ENCODE measurements at regions not wholly inside any gene's neighbourhood (a gene's known extent, or its start where the extent isn't known, plus 50 kb on each side); places are given as distances from the start of the nearest gene placed in this dataset.

- Histone ChIP-seq H3K27me3 (ENCODE audit: low read depth, low read length) (no peaks in the 10 kb centered on the region), H3K4me3 (ENCODE audit: low read length) (no peak overlapping the region), H3K27ac (ENCODE audit: low read length) (no peak overlapping the region), H3K4me1 (ENCODE audit: low read length) (no peaks in the 10 kb centered on the region), H3K79me2 (ENCODE audit: low read length) (no peaks in the 10 kb centered on the region), H3K4me2 (ENCODE audit: low read length) (no peak overlapping the region), H3K9ac (ENCODE audit: low read length) (no peak overlapping the region), H3K36me3 (replicated peaks; ENCODE audit: low read depth, low read length) (no peaks in the 10 kb centered on the region), H2AFZ (ENCODE audit: low read depth, low read length) (no peak overlapping the region), H4K20me1 (ENCODE audit: insufficient read depth, low read length) (no peaks in the 10 kb centered on the region), H3K9me3 (ENCODE audit: insufficient read depth, low read length) (no peaks in the 10 kb centered on the region)
- no peak for TF ChIP-seq CTCF (IDR thresholded peaks at IDR 0.05; ENCODE audit: low read depth, low read length)
- TF ChIP-seq EZH2phosphoT487 (IDR thresholded peaks at IDR 0.05; ENCODE audit: low read depth): no peak
These were observed 325.1 kb upstream of the RAB6C start for GRCh38 chr2:129654331-129654730.

- Histone ChIP-seq H3K36me3 (replicated peaks; ENCODE audit: low read depth, low read length) (no peaks in the 10 kb centered on the region), H3K27me3 (ENCODE audit: low read depth, low read length) (no peaks in the 10 kb centered on the region), H3K9me3 (ENCODE audit: insufficient read depth, low read length) (no peaks in the 10 kb centered on the region), H3K79me2 (ENCODE audit: low read length) (no peaks in the 10 kb centered on the region), H2AFZ (ENCODE audit: low read depth, low read length) (no peak overlapping the region), H4K20me1 (ENCODE audit: insufficient read depth, low read length) (no peaks in the 10 kb centered on the region), H3K4me1 (ENCODE audit: low read length) (no peaks in the 10 kb centered on the region), H3K27ac (ENCODE audit: low read length) (no peak overlapping the region), H3K4me2 (ENCODE audit: low read length) (no peak overlapping the region), H3K9ac (ENCODE audit: low read length) (no peak overlapping the region), H3K4me3 (ENCODE audit: low read length) (no peak overlapping the region)
- no peak for TF ChIP-seq EZH2phosphoT487 (IDR thresholded peaks at IDR 0.05; ENCODE audit: low read depth)
- TF ChIP-seq CTCF (IDR thresholded peaks at IDR 0.05; ENCODE audit: low read depth, low read length): no peak
These were observed 323.3 kb upstream of the RAB6C start for GRCh38 chr2:129656081-129656598.

- Histone ChIP-seq H3K79me2 (ENCODE audit: low read length) (no peaks in the 10 kb centered on the region), H3K36me3 (replicated peaks; ENCODE audit: low read depth, low read length) (no peaks in the 10 kb centered on the region), H3K9ac (ENCODE audit: low read length) (no peak overlapping the region), H3K27ac (ENCODE audit: low read length) (no peak overlapping the region), H2AFZ (ENCODE audit: low read depth, low read length) (no peak overlapping the region), H3K4me1 (ENCODE audit: low read length) (no peaks in the 10 kb centered on the region), H4K20me1 (ENCODE audit: insufficient read depth, low read length) (no peaks in the 10 kb centered on the region), H3K4me3 (ENCODE audit: low read length) (no peak overlapping the region), H3K27me3 (ENCODE audit: low read depth, low read length) (no peaks in the 10 kb centered on the region), H3K4me2 (ENCODE audit: low read length) (no peak overlapping the region), H3K9me3 (ENCODE audit: insufficient read depth, low read length) (no peaks in the 10 kb centered on the region)
- TF ChIP-seq CTCF (IDR thresholded peaks at IDR 0.05; ENCODE audit: low read depth, low read length): no peak
- TF ChIP-seq EZH2phosphoT487 (IDR thresholded peaks at IDR 0.05; ENCODE audit: low read depth): no peak
These were observed 321.0 kb upstream of the RAB6C start for GRCh38 chr2:129658430-129658829.

GRCh38 chr2:129661935-129662334 is 317.5 kb upstream of the RAB6C start:
- Histone ChIP-seq H3K9ac (ENCODE audit: low read length) (no peak overlapping the region), H2AFZ (ENCODE audit: low read depth, low read length) (no peak overlapping the region), H3K27ac (ENCODE audit: low read length) (no peak overlapping the region), H3K27me3 (ENCODE audit: low read depth, low read length) (no peaks in the 10 kb centered on the region), H3K36me3 (replicated peaks; ENCODE audit: low read depth, low read length) (no peaks in the 10 kb centered on the region), H3K9me3 (ENCODE audit: insufficient read depth, low read length) (no peaks in the 10 kb centered on the region), H3K4me2 (ENCODE audit: low read length) (no peak overlapping the region), H3K79me2 (ENCODE audit: low read length) (no peaks in the 10 kb centered on the region), H3K4me3 (ENCODE audit: low read length) (no peak overlapping the region), H3K4me1 (ENCODE audit: low read length) (no peaks in the 10 kb centered on the region), H4K20me1 (ENCODE audit: insufficient read depth, low read length) (no peaks in the 10 kb centered on the region)
- TF ChIP-seq EZH2phosphoT487 (IDR thresholded peaks at IDR 0.05; ENCODE audit: low read depth): no peak
- no peak for TF ChIP-seq CTCF (IDR thresholded peaks at IDR 0.05; ENCODE audit: low read depth, low read length)
